ENCODE measurements at regions not wholly inside any gene's neighbourhood (a gene's known extent, or its start where the extent isn't known, plus 50 kb on each side); places are given as distances from the start of the nearest gene placed in this dataset.

DNA sequence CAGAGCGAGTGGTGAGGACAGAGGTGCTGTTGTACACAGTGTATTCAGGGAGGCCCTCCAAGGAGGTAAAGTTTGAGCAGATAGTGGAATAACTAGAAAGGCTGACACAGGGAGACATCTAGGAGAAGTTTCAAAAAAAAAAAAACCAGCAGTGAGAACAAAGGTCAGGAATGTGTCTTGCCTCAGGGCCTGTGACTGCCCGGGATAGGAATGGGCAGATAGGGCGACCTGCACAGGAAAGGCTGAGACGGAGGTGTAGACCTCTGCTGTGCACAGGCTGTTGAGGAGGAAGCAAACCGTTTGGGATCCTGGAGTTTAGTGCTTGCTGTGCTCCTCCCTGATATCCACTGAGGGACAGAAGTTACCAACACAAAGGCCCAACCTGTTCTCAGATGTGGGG is 406.5 kb upstream of the B3GAT1 start:
- no peak for DNase-seq (ENCODE audit: low read depth in 3 of 3, low spot score in 1 of 3)

DNA sequence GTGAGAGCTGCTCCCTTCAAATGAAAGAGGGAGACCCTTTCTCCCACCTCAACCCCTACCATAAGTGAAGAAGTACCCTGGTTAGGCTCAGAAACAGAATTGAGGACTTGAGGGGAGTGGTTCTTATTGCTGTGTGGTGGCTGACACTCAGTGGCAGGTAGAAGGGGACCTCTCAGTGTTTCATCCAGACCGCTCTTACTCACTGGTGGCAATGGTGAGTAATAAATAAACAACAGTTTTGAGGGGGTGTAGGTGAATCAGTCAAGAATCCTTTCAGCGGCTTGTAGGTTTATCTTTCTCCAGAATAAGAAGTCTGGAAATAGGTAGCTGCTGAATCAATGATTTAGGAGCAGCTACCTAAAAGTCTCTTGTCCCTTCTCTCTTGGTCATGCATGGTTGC is 403.4 kb upstream of the B3GAT1 start:
- no peak for DNase-seq (ENCODE audit: low read depth in 3 of 3, low spot score in 1 of 3)

DNA sequence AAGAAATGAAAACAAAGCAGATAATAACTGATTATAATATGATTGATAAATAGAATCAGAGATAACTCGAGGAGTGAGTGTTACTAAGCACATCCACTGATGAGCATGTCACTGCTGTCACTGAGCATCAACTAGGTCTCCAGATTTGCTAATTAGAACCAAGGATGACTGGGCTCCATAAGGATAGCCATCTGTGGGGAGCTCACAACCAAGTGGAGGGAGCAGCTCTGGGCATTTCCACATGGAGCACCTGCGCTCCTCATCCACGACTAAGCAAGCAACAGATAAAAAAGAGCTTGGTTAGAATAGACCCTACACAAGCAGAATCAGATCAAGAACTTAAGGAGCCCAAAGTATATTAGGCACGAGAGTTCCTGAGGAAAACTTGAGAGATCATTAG is 396.0 kb upstream of the B3GAT1 start:
- no peak for DNase-seq (ENCODE audit: low read depth in 3 of 3, low spot score in 1 of 3)

DNA sequence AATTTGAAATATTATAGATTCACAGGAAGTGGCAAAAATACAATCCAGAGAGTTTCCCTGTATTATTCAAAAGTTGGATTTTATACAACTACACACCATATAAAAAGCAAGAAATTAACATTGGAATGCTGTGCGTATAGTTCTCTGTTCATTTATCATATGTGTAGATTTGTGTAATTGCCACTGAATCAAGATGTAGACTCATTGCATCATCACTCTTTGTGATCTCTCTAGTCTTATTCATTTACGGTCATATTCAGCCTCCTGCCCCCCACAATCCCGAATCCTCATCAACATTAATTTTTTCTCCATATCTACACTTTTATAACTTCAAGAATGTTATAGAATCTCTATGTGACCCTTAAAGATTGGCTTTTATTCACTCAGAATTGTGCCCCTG is 390.6 kb upstream of the B3GAT1 start:
- no peak for DNase-seq (ENCODE audit: low read depth in 3 of 3, low spot score in 1 of 3)

DNA sequence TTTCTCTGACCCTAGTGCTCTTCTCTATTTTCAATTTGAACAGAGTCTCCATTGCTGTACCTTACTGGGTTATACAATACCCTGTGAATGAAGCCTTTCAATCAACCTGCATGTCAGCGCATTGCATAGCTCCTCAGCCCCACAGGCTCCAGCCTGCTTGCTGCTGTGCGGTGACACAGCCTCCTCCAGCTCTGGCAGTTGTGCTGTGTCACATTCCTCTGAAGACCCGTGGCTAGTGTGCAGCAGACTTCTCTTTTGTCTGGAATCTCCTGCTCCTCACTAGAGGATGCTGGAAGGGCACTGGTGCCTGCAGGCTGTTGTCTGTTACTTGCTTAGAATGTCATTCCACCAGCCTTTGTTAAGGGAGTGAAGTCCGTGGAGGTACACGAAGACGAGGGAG is 390.1 kb upstream of the B3GAT1 start:
- no peak for DNase-seq (ENCODE audit: low read depth in 3 of 3, low spot score in 1 of 3)

DNA sequence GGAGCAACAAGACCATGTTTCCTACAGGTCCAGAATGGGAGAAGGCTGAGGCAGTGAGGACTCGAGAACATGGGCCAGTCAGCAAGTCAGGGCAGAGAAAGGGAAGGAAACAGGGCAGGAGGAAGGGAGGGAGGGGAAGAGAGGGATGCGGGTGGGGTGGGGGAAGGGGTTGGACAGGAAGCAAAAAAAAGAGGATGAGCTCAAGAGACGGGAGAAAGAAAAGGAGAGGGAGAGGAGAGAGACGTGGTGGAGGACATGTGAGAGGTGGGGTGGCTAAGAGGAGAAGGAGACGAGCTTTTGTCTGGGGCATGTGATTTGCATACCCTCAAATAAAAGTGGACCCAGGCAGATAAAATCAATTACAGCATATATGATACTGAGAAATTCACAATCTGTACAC is 389.5 kb upstream of the B3GAT1 start:
- no peak for DNase-seq (ENCODE audit: low read depth in 3 of 3, low spot score in 1 of 3)

DNA sequence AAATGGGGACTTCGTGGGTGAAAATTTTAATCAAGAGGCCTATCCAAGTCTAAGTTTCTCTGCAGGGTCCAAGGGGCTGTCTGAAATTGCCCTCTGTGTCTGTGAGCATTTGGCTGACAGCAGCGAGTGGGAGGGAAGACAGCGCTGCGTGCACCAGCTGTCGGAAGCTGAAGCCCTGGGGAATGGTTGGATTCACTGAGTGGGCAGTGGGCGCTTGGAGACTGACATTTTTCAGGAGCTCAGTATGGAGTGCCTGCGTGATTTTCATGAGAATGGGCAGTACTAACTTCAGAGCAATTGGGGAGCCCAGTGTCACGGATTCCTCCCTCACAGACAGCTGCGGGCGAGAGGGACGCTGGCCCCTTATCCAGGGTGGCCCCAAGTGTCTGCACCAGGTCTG is 388.8 kb upstream of the B3GAT1 start:
- no peak for DNase-seq (ENCODE audit: low read depth in 3 of 3, low spot score in 1 of 3)

DNA sequence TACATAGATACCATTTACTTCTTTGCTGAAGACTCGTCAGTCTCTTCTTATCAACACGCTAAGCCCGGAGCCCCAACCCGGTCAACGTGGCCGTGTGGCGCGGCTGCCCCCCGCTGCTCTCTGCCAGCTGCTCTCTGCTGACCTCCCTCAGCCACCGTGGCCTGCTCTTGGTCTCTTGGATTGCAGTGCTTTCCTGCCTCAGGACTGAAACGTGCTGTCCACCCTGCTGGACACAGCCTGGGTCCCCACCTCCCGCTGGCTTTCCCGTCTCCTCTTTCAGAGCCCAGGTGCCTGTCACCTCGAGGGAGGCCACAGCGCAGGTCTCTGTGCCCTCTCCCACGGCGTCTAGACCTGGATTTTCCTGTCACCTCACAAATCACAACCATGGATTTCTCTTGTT is 388.1 kb upstream of the B3GAT1 start:
- no peak for DNase-seq (ENCODE audit: low read depth in 3 of 3, low spot score in 1 of 3)

DNA sequence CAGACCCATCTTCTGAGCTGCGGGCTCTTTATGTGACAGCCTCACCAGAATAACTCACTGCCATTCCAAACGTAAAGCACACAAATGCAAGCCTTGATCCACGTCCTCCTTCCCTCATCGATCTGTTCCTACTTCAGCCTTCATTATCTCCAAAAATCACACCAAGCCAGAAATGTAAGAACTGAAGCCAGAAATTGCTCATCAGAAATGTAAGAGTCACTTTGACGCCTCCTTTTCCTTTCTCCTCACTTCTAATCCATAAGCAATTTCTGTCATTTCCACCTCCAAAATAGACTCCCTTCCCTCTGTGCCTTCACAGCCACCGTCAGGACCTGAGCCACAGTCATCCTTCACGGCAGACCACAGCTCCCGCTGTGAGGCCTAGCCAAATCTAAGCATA is 387.3 kb upstream of the B3GAT1 start:
- DNase-seq (ENCODE audit: low read depth in 3 of 3, low spot score in 1 of 3), result no peak

DNA sequence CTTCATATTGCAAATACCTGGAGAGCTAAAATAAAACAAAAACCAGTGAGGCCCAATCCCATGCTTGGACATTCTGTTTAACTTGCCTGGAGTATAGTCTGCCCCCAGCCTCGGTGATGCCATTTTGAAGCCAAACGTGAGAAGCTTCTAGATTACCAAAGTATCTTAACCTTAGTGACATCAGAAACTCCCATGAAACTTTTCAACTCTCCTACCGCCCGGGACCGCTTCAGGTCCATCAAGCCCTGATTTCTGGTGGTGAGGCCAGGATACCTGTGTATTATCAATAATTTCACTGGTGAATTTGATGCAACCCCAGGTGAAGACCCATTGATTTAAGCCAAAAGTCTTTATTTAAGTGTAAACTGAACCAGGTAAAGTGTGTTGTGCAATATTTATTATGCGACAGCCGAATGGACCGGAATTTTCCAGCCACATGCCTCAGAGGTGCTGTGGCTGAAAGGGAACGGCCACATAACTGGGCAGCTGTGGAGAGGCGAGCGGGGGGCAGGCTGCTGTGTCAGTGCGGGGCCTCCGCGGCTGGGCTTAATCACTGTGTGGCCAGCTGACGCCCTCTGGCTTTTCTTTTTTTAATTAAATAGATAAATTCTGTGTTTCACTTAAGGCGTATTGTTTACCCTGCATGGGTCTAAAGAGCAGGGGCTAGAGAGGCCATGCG is 385.5 kb upstream of the B3GAT1 start:
- no peak for DNase-seq (ENCODE audit: low read depth in 3 of 3, low spot score in 1 of 3)

DNA sequence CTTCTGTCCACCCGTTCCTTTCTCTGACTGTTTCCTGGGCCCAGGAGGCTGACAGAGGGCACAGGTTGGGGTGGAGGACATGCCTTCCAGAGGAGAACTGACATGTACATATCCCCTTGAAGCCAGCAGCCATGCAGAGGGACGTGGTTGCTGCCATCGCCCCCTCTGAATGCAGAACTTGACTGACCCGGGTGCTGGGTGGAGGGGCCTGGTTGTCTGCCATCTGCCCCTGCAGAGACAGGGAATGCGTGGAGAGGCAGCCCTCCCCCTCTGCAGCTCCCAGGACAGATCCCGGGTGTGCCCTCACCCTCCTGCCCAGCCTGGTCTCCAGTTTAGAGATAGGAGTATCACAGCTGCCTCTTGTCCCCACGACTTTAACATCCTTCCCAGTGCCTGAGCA is 383.0 kb upstream of the B3GAT1 start:
- DNase-seq (ENCODE audit: low read depth in 3 of 3, low spot score in 1 of 3), result no peak

DNA sequence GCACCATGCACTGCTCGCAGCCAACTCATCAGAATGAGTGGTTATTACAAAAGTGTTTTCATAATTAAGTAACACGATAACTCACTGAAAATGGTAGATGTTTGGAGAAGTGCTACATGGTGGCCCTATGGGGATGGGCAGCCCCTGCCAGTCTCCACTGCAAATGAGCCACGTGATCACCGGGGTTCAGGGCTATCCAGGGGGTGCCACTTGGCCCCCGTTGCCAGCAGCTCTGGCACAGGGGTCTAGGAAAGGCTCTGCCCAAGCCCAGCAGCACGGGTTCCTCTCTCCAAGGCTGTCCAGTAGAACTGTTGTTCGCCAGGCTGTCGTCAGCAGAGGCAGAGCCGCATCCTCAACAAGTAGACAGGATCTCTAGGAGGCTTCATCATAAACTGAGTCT is 382.1 kb upstream of the B3GAT1 start:
- no peak for DNase-seq (ENCODE audit: low read depth in 3 of 3, low spot score in 1 of 3)

DNA sequence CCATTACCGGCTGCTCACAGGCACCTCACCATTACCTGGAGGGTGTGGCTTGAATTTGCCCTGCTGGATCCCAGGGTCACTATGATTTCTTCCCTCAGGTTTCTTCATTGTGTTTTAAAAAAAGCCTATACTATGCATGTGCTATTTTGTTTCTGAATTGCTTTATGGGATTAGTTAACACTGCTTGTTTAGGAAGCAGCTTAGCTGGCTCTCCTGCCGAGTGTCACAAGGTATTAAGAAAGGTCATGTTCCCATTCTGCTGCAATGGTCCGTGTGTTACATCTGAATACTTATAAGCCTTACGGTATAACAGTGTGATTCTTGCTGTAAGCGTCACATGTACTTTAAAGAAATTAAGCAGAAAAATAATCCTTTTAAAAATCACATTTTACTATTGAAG is 380.6 kb upstream of the B3GAT1 start:
- DNase-seq (ENCODE audit: low read depth in 3 of 3, low spot score in 1 of 3), result no peak

DNA sequence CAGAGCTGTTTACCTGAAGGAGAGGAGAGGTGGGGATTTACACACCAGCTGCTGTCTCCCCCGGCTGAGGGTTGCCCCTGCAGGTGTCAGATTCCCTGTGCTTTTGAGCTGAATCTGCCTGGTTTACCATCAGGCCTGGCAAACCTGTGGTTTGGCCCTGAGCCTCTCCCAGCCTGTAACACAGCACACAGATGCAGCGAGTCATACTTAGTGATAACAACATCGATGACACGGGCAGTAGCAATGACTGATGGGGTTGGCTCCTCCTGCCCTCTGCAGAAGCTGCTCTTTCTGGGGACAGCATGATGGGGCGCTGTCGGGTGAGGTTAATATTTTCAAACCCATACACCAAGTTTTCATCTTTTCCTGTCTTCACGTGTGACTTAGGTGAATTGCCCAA is 380.0 kb upstream of the B3GAT1 start:
- DNase-seq (ENCODE audit: low read depth in 3 of 3, low spot score in 1 of 3), result no peak

DNA sequence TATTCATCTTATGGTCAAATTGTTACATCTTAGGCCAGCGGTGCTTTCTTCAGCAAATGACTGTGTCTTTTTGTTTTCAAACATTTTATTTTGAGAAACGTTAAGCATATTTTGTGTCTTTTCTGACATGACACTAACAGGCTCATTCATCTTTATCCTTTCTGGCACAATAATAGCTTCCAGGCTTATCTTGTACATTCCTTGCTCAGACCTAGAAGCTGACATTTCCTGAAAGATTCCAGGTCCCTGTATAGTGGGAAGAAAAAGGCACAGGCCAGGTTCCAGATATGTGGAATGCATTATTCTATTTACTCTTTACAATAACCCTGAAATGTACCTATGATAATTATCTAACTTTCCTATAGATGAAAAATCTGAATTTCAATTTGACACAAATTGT is 379.1 kb upstream of the B3GAT1 start:
- no peak for DNase-seq (ENCODE audit: low read depth in 3 of 3, low spot score in 1 of 3)

DNA sequence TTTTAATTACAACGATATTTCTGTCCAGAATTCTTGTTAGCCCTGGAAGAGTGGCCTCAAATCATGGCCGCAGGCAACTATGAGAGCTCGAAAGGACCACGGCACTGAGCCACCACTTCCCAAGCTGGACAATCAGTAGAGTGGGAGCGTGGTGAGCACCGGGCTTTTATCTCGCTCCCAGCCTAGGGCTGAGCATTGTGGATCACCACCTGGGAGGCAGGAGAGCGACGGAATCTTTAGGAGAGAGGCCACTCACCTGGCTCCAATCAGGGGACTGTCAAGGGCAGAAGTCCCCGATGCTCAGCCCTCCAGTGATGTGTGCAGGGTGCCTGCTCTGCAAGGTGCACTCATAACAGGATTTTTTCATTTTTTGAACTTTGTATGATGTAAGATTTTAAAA is 377.1 kb upstream of the B3GAT1 start:
- DNase-seq (ENCODE audit: low read depth in 3 of 3, low spot score in 1 of 3), result no peak

DNA sequence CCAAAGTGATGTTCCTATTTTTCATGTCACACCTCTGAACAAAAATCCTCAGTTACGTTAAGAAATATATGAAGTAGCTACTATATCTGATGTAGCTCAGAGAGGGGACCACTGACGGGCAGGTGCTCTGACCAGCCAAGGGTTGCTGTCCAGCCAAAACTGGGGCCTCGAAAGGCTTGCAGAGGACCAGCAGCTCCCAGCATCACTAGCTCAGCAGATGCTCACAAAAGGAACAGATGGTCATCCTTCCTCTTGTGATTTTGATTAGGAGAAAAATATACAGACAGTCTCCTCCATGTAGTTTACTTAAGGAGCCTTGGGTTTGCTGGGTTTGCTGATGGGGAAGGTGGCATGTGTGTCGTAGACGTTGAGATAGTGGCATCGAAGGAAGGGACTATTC is 374.6 kb upstream of the B3GAT1 start:
- DNase-seq (ENCODE audit: low read depth in 3 of 3, low spot score in 1 of 3), result no peak

DNA sequence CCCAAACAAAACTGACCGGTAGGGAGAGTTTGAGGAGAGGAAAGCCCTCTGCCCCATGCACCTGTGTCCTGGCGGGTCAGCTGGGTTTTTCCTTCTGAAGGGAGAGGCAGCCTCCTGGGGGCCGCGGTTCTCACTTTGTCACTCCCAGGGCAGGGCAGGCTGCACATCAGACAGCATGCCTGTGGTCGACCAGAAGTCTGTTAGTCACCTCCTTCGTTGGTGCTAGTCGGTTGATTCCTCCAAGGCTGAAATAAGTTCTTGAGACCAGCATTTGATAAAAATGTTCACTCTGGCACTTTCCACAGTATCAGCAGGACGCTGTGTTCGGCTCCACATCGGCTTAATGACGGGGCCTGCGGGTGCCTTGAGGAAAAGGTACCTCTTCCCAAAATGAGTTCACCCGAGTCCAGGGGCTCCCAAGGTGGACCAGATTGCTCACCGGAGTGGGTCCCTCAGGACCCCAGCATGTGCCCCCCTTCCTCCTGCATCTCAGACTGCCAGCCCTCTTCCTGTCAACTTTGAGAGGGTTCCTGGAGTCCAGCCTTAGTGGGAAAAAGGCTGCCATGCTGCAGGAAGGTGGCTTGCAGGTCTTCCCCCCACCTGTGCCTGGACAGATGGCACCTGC is 373.7 kb upstream of the B3GAT1 start:
- no peak for DNase-seq (ENCODE audit: low read depth in 3 of 3, low spot score in 1 of 3)

DNA sequence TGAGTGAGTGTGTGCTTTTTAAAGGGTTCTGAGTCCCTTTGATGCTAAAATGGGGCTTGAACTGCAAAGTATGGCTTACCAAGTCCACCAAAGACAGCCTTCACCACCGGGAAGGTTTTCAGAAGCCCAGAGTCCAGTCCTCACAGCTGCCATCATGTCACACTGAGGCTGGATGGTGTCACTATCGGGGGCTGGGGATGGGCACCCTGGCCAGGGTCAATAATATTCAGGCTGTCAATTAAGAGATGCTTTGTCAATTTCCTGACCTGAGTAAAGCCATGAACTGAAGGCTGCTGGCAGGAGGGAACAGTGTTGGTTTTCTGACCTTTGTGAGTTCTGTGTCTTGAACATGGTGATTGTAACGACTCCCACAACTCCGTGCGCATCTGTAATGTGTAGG is 373.0 kb upstream of the B3GAT1 start:
- DNase-seq (ENCODE audit: low read depth in 3 of 3, low spot score in 1 of 3), result no peak

DNA sequence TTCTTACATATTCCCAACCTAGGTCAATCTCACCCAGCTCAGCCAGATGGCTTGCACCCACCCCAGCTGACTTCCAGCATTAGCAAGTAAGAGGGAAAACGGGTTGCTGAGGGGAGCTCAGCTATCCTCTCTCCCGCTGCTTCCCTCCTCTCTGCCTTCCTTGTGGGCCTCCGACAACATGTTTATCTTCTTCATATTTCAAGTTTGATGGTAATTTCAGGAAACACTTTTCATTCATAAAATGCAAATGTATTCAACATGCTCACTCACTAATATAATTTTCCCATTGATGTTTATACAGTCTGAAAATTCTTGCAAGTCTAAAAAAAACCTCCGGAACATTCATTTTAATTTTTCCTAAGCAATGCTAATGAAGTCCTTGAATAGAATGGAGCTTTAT is 372.5 kb upstream of the B3GAT1 start:
- no peak for DNase-seq (ENCODE audit: low read depth in 3 of 3, low spot score in 1 of 3)

DNA sequence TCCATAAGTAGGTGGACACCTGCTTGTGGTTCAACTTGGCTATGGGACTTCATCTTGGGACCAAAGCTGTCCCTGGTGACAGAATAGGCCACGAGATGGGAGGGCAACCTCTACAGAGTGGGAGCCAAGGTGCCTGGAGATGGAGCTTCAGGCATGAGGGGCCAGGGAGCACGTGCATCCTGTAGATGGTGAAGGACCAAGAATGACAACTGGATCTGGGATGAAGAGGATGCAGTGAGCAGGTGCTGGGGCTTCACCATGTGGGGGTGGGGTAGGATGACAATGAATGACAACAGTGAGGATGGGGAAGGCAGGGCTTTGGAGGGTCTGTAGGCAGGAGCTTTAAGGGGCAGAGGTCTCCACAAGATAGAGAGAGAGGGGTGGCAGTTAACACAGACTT is 372.0 kb upstream of the B3GAT1 start:
- DNase-seq (ENCODE audit: low read depth in 3 of 3, low spot score in 1 of 3), result no peak

DNA sequence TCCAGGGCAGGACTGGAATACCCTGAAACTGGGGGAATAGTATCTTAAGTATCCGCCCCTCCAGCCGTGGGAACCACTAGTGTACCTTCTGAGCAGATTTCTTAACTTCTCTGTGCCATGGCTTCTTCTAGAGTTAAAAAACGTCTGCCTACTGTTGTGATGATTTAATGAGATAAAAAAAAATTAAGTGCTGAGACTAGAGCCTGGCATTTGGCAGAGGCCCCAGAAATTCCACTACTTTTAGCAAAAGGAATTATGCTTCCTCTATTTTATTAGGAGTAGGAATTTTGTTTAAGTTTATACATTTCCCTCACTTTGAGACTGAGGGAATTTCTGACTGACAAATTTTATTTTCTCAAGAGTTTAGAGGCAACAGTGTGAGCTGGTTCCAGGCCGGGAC is 371.2 kb upstream of the B3GAT1 start:
- no peak for DNase-seq (ENCODE audit: low read depth in 3 of 3, low spot score in 1 of 3)

DNA sequence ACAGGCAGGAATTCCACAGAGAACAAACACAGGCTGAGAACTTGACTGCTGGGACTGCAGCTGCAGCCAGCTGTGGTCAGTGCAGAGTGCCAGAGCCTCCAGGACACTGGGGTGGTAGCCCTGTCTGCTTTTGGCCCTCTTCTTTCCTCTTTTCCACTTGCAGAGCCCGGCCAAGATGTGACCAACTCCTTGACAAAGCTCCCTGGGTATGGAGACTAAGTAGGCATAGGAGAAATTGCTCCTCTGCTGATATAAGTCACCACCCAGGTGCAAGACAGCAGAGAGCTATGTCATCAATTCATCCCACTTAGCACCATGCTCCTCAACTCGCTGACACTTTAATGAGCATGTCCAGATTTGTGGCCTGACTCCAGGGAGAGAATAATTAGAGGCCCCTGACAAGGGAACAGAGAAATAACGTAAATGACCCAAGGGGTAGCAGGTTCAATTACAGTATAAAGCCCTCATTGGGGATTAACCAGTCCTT is 369.4 kb upstream of the B3GAT1 start:
- no peak for DNase-seq (ENCODE audit: low read depth in 3 of 3, low spot score in 1 of 3)
